GM12874 (cell line): ENCODE measurements at regions not wholly inside any gene's neighbourhood (a gene's known extent, or its start where the extent isn't known, plus 50 kb on each side); places are given as distances from the start of the nearest gene placed in this dataset.
A peak's percentile ranks its signal among the peaks of the same experiment; 100 is the strongest.

Source experiments
- CTCF ChIP-seq: IDR thresholded peaks from 2 replicates; pipeline ENCODE4 v1.5.1; 2011; ENCODE audit warnings: low read depth, mild to moderate bottlenecking, control low read depth, low read length, moderate library complexity; ENCODE audit not compliant: insufficient read depth

- no peak for TF ChIP-seq CTCF
Measured at GRCh38 chr12:79522257-79522988, 168.3 kb downstream of the PAWR start.

- no peak for TF ChIP-seq CTCF
Measured at GRCh38 chr12:79521576-79521975, 169.2 kb downstream of the PAWR start.

GRCh38 chr12:79517363-79517762 is 173.4 kb downstream of the PAWR start:
- no peak for TF ChIP-seq CTCF

- TF ChIP-seq CTCF: no peak
Measured at GRCh38 chr12:79515530-79515935, 175.2 kb downstream of the PAWR start.

- no peak for TF ChIP-seq CTCF
Measured at GRCh38 chr12:79514730-79515529, 175.8 kb downstream of the PAWR start.

- peak; percentile 27; the same call in 1 of the 2 replicates for TF ChIP-seq CTCF
Measured at GRCh38 chr12:79512068-79512467, 178.7 kb downstream of the PAWR start.

GRCh38 chr12:79508622-79509021 is 182.1 kb downstream of the PAWR start:
- TF ChIP-seq CTCF: no peak
